Activated CD8-positive, alpha-beta memory T cell treated with anti-CD3 and anti-CD28 coated beads, Interleukin-2, amount 50 U/mL, for 1 hour (primary cell): ENCODE measurements at regions not wholly inside any gene's neighbourhood (a gene's known extent, or its start where the extent isn't known, plus 50 kb on each side); places are given as distances from the start of the nearest gene placed in this dataset.

Experiments
- DNase-seq: peaks from one replicate; pipeline ENCODE4 v3.0.0-alpha.2; 2020; ENCODE audit errors: extremely low read depth

- DNase-seq, result no peak
These were observed 301.5 kb upstream of the TLE3 start for GRCh38 chr15:70399204-70399603.

GRCh38 chr15:70398694-70399093, 301.0 kb upstream of the TLE3 start:
- DNase-seq, result no peak

GRCh38 chr15:70396807-70397206, 299.1 kb upstream of the TLE3 start:
- no peak for DNase-seq

GRCh38 chr15:70395164-70395563, 297.4 kb upstream of the TLE3 start:
- no peak for DNase-seq

- DNase-seq, result no peak
These were observed 293.0 kb upstream of the TLE3 start for GRCh38 chr15:70390723-70391122.

GRCh38 chr15:70387993-70388392, 290.3 kb upstream of the TLE3 start:
- DNase-seq, result no peak

- no peak for DNase-seq
These were observed 289.4 kb upstream of the TLE3 start for GRCh38 chr15:70387081-70387480.

- no peak for DNase-seq
These were observed 288.0 kb upstream of the TLE3 start for GRCh38 chr15:70385711-70386110.

GRCh38 chr15:70385052-70385451, 287.3 kb upstream of the TLE3 start:
- no peak for DNase-seq

GRCh38 chr15:70383856-70384255, 286.1 kb upstream of the TLE3 start:
- DNase-seq, result no peak

GRCh38 chr15:70382762-70383458, 285.2 kb upstream of the TLE3 start:
- no peak for DNase-seq

GRCh38 chr15:70382009-70382749, 284.5 kb upstream of the TLE3 start:
- DNase-seq, result no peak

GRCh38 chr15:70379938-70380883, 282.5 kb upstream of the TLE3 start:
- no peak for DNase-seq

- no peak for DNase-seq
These were observed 281.4 kb upstream of the TLE3 start for GRCh38 chr15:70379134-70379533.

GRCh38 chr15:70378126-70379031, 280.7 kb upstream of the TLE3 start:
- DNase-seq, result no peak

- no peak for DNase-seq
These were observed 279.4 kb upstream of the TLE3 start for GRCh38 chr15:70376929-70377691.

GRCh38 chr15:70376031-70376928, 278.6 kb upstream of the TLE3 start:
- DNase-seq, result no peak

GRCh38 chr15:70375586-70375985, 277.9 kb upstream of the TLE3 start:
- no peak for DNase-seq

GRCh38 chr15:70375006-70375431, 277.3 kb upstream of the TLE3 start:
- no peak for DNase-seq
